ENCODE measurements at regions not wholly inside any gene's neighbourhood (a gene's known extent, or its start where the extent isn't known, plus 50 kb on each side); places are given as distances from the start of the nearest gene placed in this dataset.

GRCh38 chr4:55175779-55176231, 50.4 kb upstream of the KDR start:
- WGBS (ENCODE audit: insufficient coverage) = 86% methylated on average over 1 of the region's 5 CpGs
- Histone ChIP-seq H3K9me3 (ENCODE audit: control insufficient read depth, insufficient read depth, low read length) (no peaks in the 10 kb centered on the region), H3K36me3 (ENCODE audit: control insufficient read depth, insufficient read depth, low read length) (no peaks in the 10 kb centered on the region), H3K27me3 (ENCODE audit: control insufficient read depth, insufficient read depth, low read length) (no peaks in the 10 kb centered on the region), H3K4me1 (ENCODE audit: control insufficient read depth, insufficient read depth, low read length) (no peaks in the 10 kb centered on the region), H3K4me3 (ENCODE audit: low read length) (no peak overlapping the region), H3K27ac (ENCODE audit: low read length) (no peak overlapping the region)
- intact Hi-C loops (cut with micrococcal nuclease) = no loop called here
- Mint-ChIP-seq H3K27ac (no peak overlapping the region), H3K9me3 (no peaks in the 10 kb centered on the region), H3K36me3 (no peaks in the 10 kb centered on the region), H3K4me3 (no peak overlapping the region), H3K27me3 (ENCODE audit: low read depth in 2 of 2) (peaks cover 0 to 6% of the 10 kb centered on the region in 2 donors), H3K4me1 (no peaks in the 10 kb centered on the region)
- DNase-seq (no peak), ATAC-seq (no peak)
- no peak for TF ChIP-seq CTCF (IDR thresholded peaks at IDR 0.05)

GRCh38 chr4:55176497-55176896, 51.1 kb upstream of the KDR start:
- Histone ChIP-seq H3K4me3 (ENCODE audit: low read length) (no peak overlapping the region), H3K9me3 (ENCODE audit: control insufficient read depth, insufficient read depth, low read length) (no peaks in the 10 kb centered on the region), H3K27me3 (ENCODE audit: control insufficient read depth, insufficient read depth, low read length) (no peaks in the 10 kb centered on the region), H3K4me1 (ENCODE audit: control insufficient read depth, insufficient read depth, low read length) (no peaks in the 10 kb centered on the region), H3K27ac (ENCODE audit: low read length) (no peak overlapping the region), H3K36me3 (ENCODE audit: control insufficient read depth, insufficient read depth, low read length) (no peaks in the 10 kb centered on the region)
- no peak for DNase-seq
- H3K27me3 Mint-ChIP-seq (ENCODE audit: low read depth in 2 of 2) = peaks cover 0 to 6% of the 10 kb centered on the region in 2 donors
- H3K4me1 Mint-ChIP-seq = no peaks in the 10 kb centered on the region
- no peak overlapping the region for H3K27ac Mint-ChIP-seq
- TF ChIP-seq CTCF (IDR thresholded peaks at IDR 0.05) = no peak
- intact Hi-C loops (cut with micrococcal nuclease) = no loop called here
- H3K36me3 Mint-ChIP-seq = no peaks in the 10 kb centered on the region
- WGBS (ENCODE audit: insufficient coverage) = 94% methylated on average over 3 of the region's 4 CpGs
- H3K9me3 Mint-ChIP-seq = no peaks in the 10 kb centered on the region
- H3K4me3 Mint-ChIP-seq = no peak overlapping the region
- no peak for ATAC-seq

GRCh38 chr4:55177461-55177860, 52.1 kb upstream of the KDR start:
- ATAC-seq = no peak
- no peak for DNase-seq
- intact Hi-C loops (cut with micrococcal nuclease) = no loop called here
- WGBS (ENCODE audit: insufficient coverage) = 78% methylated on average over 3 of the region's 4 CpGs
- Mint-ChIP-seq H3K9me3 (no peaks in the 10 kb centered on the region), H3K4me3 (no peak overlapping the region), H3K36me3 (no peaks in the 10 kb centered on the region), H3K27me3 (ENCODE audit: low read depth in 2 of 2) (peaks cover 0 to 6% of the 10 kb centered on the region in 2 donors), H3K4me1 (no peaks in the 10 kb centered on the region), H3K27ac (no peak overlapping the region)
- Histone ChIP-seq H3K4me1 (ENCODE audit: control insufficient read depth, insufficient read depth, low read length) (no peaks in the 10 kb centered on the region), H3K27me3 (ENCODE audit: control insufficient read depth, insufficient read depth, low read length) (no peaks in the 10 kb centered on the region), H3K4me3 (ENCODE audit: low read length) (no peak overlapping the region), H3K9me3 (ENCODE audit: control insufficient read depth, insufficient read depth, low read length) (no peaks in the 10 kb centered on the region), H3K27ac (ENCODE audit: low read length) (no peak overlapping the region), H3K36me3 (ENCODE audit: control insufficient read depth, insufficient read depth, low read length) (no peaks in the 10 kb centered on the region)
- no peak for TF ChIP-seq CTCF (IDR thresholded peaks at IDR 0.05)

GRCh38 chr4:55178226-55179005, 53.0 kb upstream of the KDR start:
- no peak overlapping the region for H3K27ac Mint-ChIP-seq
- no peaks in the 10 kb centered on the region for H3K9me3 Mint-ChIP-seq
- no peaks in the 10 kb centered on the region for H3K4me1 Mint-ChIP-seq
- H3K36me3 Mint-ChIP-seq = no peaks in the 10 kb centered on the region
- H3K4me3 Mint-ChIP-seq = no peak overlapping the region
- Histone ChIP-seq H3K27me3 (ENCODE audit: control insufficient read depth, insufficient read depth, low read length) (no peaks in the 10 kb centered on the region), H3K4me3 (ENCODE audit: low read length) (no peak overlapping the region), H3K27ac (ENCODE audit: low read length) (no peak overlapping the region), H3K36me3 (ENCODE audit: control insufficient read depth, insufficient read depth, low read length) (no peaks in the 10 kb centered on the region), H3K4me1 (ENCODE audit: control insufficient read depth, insufficient read depth, low read length) (no peaks in the 10 kb centered on the region), H3K9me3 (ENCODE audit: control insufficient read depth, insufficient read depth, low read length) (no peaks in the 10 kb centered on the region)
- intact Hi-C loops (cut with micrococcal nuclease) = no loop called here
- 87% methylated on average over 6 of the region's 7 CpGs for WGBS (ENCODE audit: insufficient coverage)
- no peak for ATAC-seq
- no peak for DNase-seq
- TF ChIP-seq CTCF (IDR thresholded peaks at IDR 0.05) = no peak
- H3K27me3 Mint-ChIP-seq (ENCODE audit: low read depth in 2 of 2) = no peaks in the 10 kb centered on the region

All from natural killer cell (primary cell).